ENCODE measurements at regions not wholly inside any gene's neighbourhood (a gene's known extent, or its start where the extent isn't known, plus 50 kb on each side); places are given as distances from the start of the nearest gene placed in this dataset.

- DNase-seq: no peak
Measured at GRCh38 chr6:45737331-45738056, 278.2 kb downstream of the CLIC5 start.

- DNase-seq: no peak
Measured at GRCh38 chr6:45736134-45736533, 279.5 kb downstream of the CLIC5 start.

- no peak for DNase-seq
Measured at GRCh38 chr6:45732731-45733130, 282.9 kb downstream of the CLIC5 start.

GRCh38 chr6:45730232-45730631, 285.4 kb downstream of the CLIC5 start:
- no peak for DNase-seq

GRCh38 chr6:45728674-45729073, 287.0 kb downstream of the CLIC5 start:
- no peak for DNase-seq

GRCh38 chr6:45727819-45728449, 287.7 kb downstream of the CLIC5 start:
- DNase-seq: no peak

GRCh38 chr6:45727228-45727627, 288.4 kb downstream of the CLIC5 start:
- DNase-seq: no peak

GRCh38 chr6:45726444-45726843, 289.2 kb downstream of the CLIC5 start:
- no peak for DNase-seq

GRCh38 chr6:45724511-45724910, 291.1 kb downstream of the CLIC5 start:
- DNase-seq: no peak

- DNase-seq: no peak
Measured at GRCh38 chr6:45724027-45724426, 291.6 kb downstream of the CLIC5 start.

- DNase-seq: no peak
Measured at GRCh38 chr6:45722876-45723275, 292.8 kb downstream of the CLIC5 start.

GRCh38 chr6:45721665-45722064, 294.0 kb downstream of the CLIC5 start:
- no peak for DNase-seq

- no peak for DNase-seq
Measured at GRCh38 chr6:45718871-45719270, 296.8 kb downstream of the CLIC5 start.

- no peak for DNase-seq
Measured at GRCh38 chr6:45718131-45718530, 297.5 kb downstream of the CLIC5 start.

GRCh38 chr6:45717715-45718114, 297.9 kb downstream of the CLIC5 start:
- DNase-seq: no peak

- no peak for DNase-seq
Measured at GRCh38 chr6:45717027-45717426, 298.6 kb downstream of the CLIC5 start.

GRCh38 chr6:45715508-45715803, 300.2 kb downstream of the CLIC5 start:
- DNase-seq: no peak

GRCh38 chr6:45714741-45715507, 300.7 kb downstream of the CLIC5 start:
- DNase-seq: peak; percentile 5

- no peak for DNase-seq
Measured at GRCh38 chr6:45714006-45714730, 301.5 kb downstream of the CLIC5 start.
